ENCODE measurements at regions not wholly inside any gene's neighbourhood (a gene's known extent, or its start where the extent isn't known, plus 50 kb on each side); places are given as distances from the start of the nearest gene placed in this dataset.

DNA sequence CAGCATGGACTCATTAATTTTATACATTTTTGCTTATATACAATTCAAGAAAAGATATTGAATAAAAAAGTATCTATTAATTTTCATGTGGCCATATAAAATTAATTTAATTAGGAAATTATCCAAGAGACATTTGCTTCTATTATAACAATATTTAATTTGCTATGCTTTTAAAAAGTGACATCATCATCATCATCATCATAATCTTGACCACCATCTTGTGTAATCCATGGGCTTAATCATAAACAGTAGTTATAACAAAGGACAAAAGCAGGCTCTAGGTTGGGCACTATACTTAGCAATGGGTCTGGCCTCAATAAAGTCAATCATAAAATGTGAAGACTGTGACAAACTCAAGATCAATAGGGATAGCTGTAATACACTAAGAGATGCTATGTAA is 1031.6 kb downstream of the SLITRK1 start:
- no peak for TF ChIP-seq CTCF (conservative IDR thresholded peaks at IDR 0.05; ENCODE audit: low read depth, low read length)
- TF ChIP-seq EZH2 (IDR thresholded peaks at IDR 0.05; ENCODE audit: low read length, unreplicated experiment) = no peak
- no peak for TF ChIP-seq EZH2phosphoT487 (IDR thresholded peaks at IDR 0.05; ENCODE audit: borderline replicate concordance, low read length)
